ENCODE measurements at regions not wholly inside any gene's neighbourhood (a gene's known extent, or its start where the extent isn't known, plus 50 kb on each side); places are given as distances from the start of the nearest gene placed in this dataset.

- no peak overlapping the region for H3K27ac ChIP-seq (ENCODE audit: insufficient read depth, low read length, poor library complexity, severe bottlenecking)
- no peaks in the 10 kb centered on the region for H3K4me1 ChIP-seq (ENCODE audit: control insufficient read depth, insufficient read depth, low read length, poor library complexity, severe bottlenecking)
- H3K4me3 ChIP-seq (ENCODE audit: insufficient read depth, low read depth, low read length, poor library complexity, severe bottlenecking): no peak overlapping the region
- DNase-seq: no peak
- H3K27me3 ChIP-seq (replicated peaks; ENCODE audit: control insufficient read depth, insufficient read depth, low read length, poor library complexity, severe bottlenecking): no peaks in the 10 kb centered on the region
- H3K9me3 ChIP-seq (ENCODE audit: control insufficient read depth, low read length): no peaks in the 10 kb centered on the region
- no peaks in the 10 kb centered on the region for H3K36me3 ChIP-seq (ENCODE audit: control insufficient read depth, insufficient read depth, low read length)
Observed at GRCh38 chr18:45237343-45238098, 377.8 kb upstream of the SLC14A2 start.

GRCh38 chr18:45241271-45241670 lies 374.0 kb upstream of the SLC14A2 start:
- Histone ChIP-seq H3K4me1 (ENCODE audit: control insufficient read depth, insufficient read depth, low read length, poor library complexity, severe bottlenecking) (no peaks in the 10 kb centered on the region), H3K27ac (ENCODE audit: insufficient read depth, low read length, poor library complexity, severe bottlenecking) (no peak overlapping the region), H3K9me3 (ENCODE audit: control insufficient read depth, low read length) (no peaks in the 10 kb centered on the region), H3K27me3 (replicated peaks; ENCODE audit: control insufficient read depth, insufficient read depth, low read length, poor library complexity, severe bottlenecking) (no peaks in the 10 kb centered on the region), H3K36me3 (ENCODE audit: control insufficient read depth, insufficient read depth, low read length) (no peaks in the 10 kb centered on the region), H3K4me3 (ENCODE audit: insufficient read depth, low read depth, low read length, poor library complexity, severe bottlenecking) (no peak overlapping the region)
- no peak for DNase-seq

- Histone ChIP-seq H3K36me3 (ENCODE audit: control insufficient read depth, insufficient read depth, low read length) (no peaks in the 10 kb centered on the region), H3K27ac (ENCODE audit: insufficient read depth, low read length, poor library complexity, severe bottlenecking) (no peak overlapping the region), H3K27me3 (replicated peaks; ENCODE audit: control insufficient read depth, insufficient read depth, low read length, poor library complexity, severe bottlenecking) (no peaks in the 10 kb centered on the region), H3K4me3 (ENCODE audit: insufficient read depth, low read depth, low read length, poor library complexity, severe bottlenecking) (no peak overlapping the region), H3K4me1 (ENCODE audit: control insufficient read depth, insufficient read depth, low read length, poor library complexity, severe bottlenecking) (no peaks in the 10 kb centered on the region), H3K9me3 (ENCODE audit: control insufficient read depth, low read length) (no peaks in the 10 kb centered on the region)
- DNase-seq: no peak
Observed at GRCh38 chr18:45241982-45242565, 373.2 kb upstream of the SLC14A2 start.

GRCh38 chr18:45243340-45244110 lies 371.8 kb upstream of the SLC14A2 start:
- no peak overlapping the region for H3K4me3 ChIP-seq (ENCODE audit: insufficient read depth, low read depth, low read length, poor library complexity, severe bottlenecking)
- H3K27ac ChIP-seq (ENCODE audit: insufficient read depth, low read length, poor library complexity, severe bottlenecking): no peak overlapping the region

GRCh38 chr18:45245091-45245511 lies 370.2 kb upstream of the SLC14A2 start:
- H3K9me3 ChIP-seq (ENCODE audit: control insufficient read depth, low read length): no peaks in the 10 kb centered on the region
- no peaks in the 10 kb centered on the region for H3K36me3 ChIP-seq (ENCODE audit: control insufficient read depth, insufficient read depth, low read length)
- DNase-seq: no peak
- H3K27ac ChIP-seq (ENCODE audit: insufficient read depth, low read length, poor library complexity, severe bottlenecking): no peak overlapping the region
- no peaks in the 10 kb centered on the region for H3K27me3 ChIP-seq (replicated peaks; ENCODE audit: control insufficient read depth, insufficient read depth, low read length, poor library complexity, severe bottlenecking)
- H3K4me3 ChIP-seq (ENCODE audit: insufficient read depth, low read depth, low read length, poor library complexity, severe bottlenecking): no peak overlapping the region
- no peaks in the 10 kb centered on the region for H3K4me1 ChIP-seq (ENCODE audit: control insufficient read depth, insufficient read depth, low read length, poor library complexity, severe bottlenecking)

More at GRCh38 chr18:45243340-45244110, 371.8 kb upstream of the SLC14A2 start:
- Histone ChIP-seq H3K36me3 (ENCODE audit: control insufficient read depth, insufficient read depth, low read length) (no peaks in the 10 kb centered on the region), H3K27me3 (replicated peaks; ENCODE audit: control insufficient read depth, insufficient read depth, low read length, poor library complexity, severe bottlenecking) (no peaks in the 10 kb centered on the region), H3K9me3 (ENCODE audit: control insufficient read depth, low read length) (no peaks in the 10 kb centered on the region), H3K4me1 (ENCODE audit: control insufficient read depth, insufficient read depth, low read length, poor library complexity, severe bottlenecking) (no peaks in the 10 kb centered on the region)
- no peak for DNase-seq

GRCh38 chr18:45248240-45248903 lies 366.9 kb upstream of the SLC14A2 start:
- no peak for DNase-seq
- Histone ChIP-seq H3K36me3 (ENCODE audit: control insufficient read depth, insufficient read depth, low read length) (no peaks in the 10 kb centered on the region), H3K4me3 (ENCODE audit: insufficient read depth, low read depth, low read length, poor library complexity, severe bottlenecking) (no peak overlapping the region), H3K27ac (ENCODE audit: insufficient read depth, low read length, poor library complexity, severe bottlenecking) (no peak overlapping the region), H3K9me3 (ENCODE audit: control insufficient read depth, low read length) (no peaks in the 10 kb centered on the region), H3K27me3 (replicated peaks; ENCODE audit: control insufficient read depth, insufficient read depth, low read length, poor library complexity, severe bottlenecking) (no peaks in the 10 kb centered on the region), H3K4me1 (ENCODE audit: control insufficient read depth, insufficient read depth, low read length, poor library complexity, severe bottlenecking) (no peaks in the 10 kb centered on the region)

- Histone ChIP-seq H3K4me3 (ENCODE audit: insufficient read depth, low read depth, low read length, poor library complexity, severe bottlenecking) (no peak overlapping the region), H3K36me3 (ENCODE audit: control insufficient read depth, insufficient read depth, low read length) (no peaks in the 10 kb centered on the region), H3K4me1 (ENCODE audit: control insufficient read depth, insufficient read depth, low read length, poor library complexity, severe bottlenecking) (no peaks in the 10 kb centered on the region), H3K9me3 (ENCODE audit: control insufficient read depth, low read length) (no peaks in the 10 kb centered on the region), H3K27me3 (replicated peaks; ENCODE audit: control insufficient read depth, insufficient read depth, low read length, poor library complexity, severe bottlenecking) (no peaks in the 10 kb centered on the region), H3K27ac (ENCODE audit: insufficient read depth, low read length, poor library complexity, severe bottlenecking) (no peak overlapping the region)
- DNase-seq: no peak
Observed at GRCh38 chr18:45249246-45249661, 366.0 kb upstream of the SLC14A2 start.

- Histone ChIP-seq H3K4me3 (ENCODE audit: insufficient read depth, low read depth, low read length, poor library complexity, severe bottlenecking) (no peak overlapping the region), H3K27ac (ENCODE audit: insufficient read depth, low read length, poor library complexity, severe bottlenecking) (no peak overlapping the region), H3K27me3 (replicated peaks; ENCODE audit: control insufficient read depth, insufficient read depth, low read length, poor library complexity, severe bottlenecking) (no peaks in the 10 kb centered on the region), H3K9me3 (ENCODE audit: control insufficient read depth, low read length) (no peaks in the 10 kb centered on the region), H3K36me3 (ENCODE audit: control insufficient read depth, insufficient read depth, low read length) (no peaks in the 10 kb centered on the region), H3K4me1 (ENCODE audit: control insufficient read depth, insufficient read depth, low read length, poor library complexity, severe bottlenecking) (no peaks in the 10 kb centered on the region)
- DNase-seq: no peak
Observed at GRCh38 chr18:45250479-45250878, 364.8 kb upstream of the SLC14A2 start.

GRCh38 chr18:45251236-45251635 lies 364.0 kb upstream of the SLC14A2 start:
- Histone ChIP-seq H3K27me3 (replicated peaks; ENCODE audit: control insufficient read depth, insufficient read depth, low read length, poor library complexity, severe bottlenecking) (no peaks in the 10 kb centered on the region), H3K36me3 (ENCODE audit: control insufficient read depth, insufficient read depth, low read length) (no peaks in the 10 kb centered on the region), H3K27ac (ENCODE audit: insufficient read depth, low read length, poor library complexity, severe bottlenecking) (no peak overlapping the region), H3K4me3 (ENCODE audit: insufficient read depth, low read depth, low read length, poor library complexity, severe bottlenecking) (no peak overlapping the region), H3K4me1 (ENCODE audit: control insufficient read depth, insufficient read depth, low read length, poor library complexity, severe bottlenecking) (no peaks in the 10 kb centered on the region), H3K9me3 (ENCODE audit: control insufficient read depth, low read length) (no peaks in the 10 kb centered on the region)
- DNase-seq: no peak

All from effector memory CD4-positive, alpha-beta T cell (primary cell).